ENCODE measurements at regions not wholly inside any gene's neighbourhood (a gene's known extent, or its start where the extent isn't known, plus 50 kb on each side); places are given as distances from the start of the nearest gene placed in this dataset.

- Histone ChIP-seq H3K27ac (no peak overlapping the region), H3K4me3 (ENCODE audit: low read depth, low read length) (no peak overlapping the region), H3K4me1 (no peaks in the 10 kb centered on the region), H3K4me2 (ENCODE audit: low read length) (no peak overlapping the region), H2AFZ (no peak overlapping the region), H3K79me2 (no peaks in the 10 kb centered on the region), H3K36me3 (ENCODE audit: control insufficient read depth, insufficient read depth, low read length) (no peaks in the 10 kb centered on the region), H3K27me3 (ENCODE audit: control insufficient read depth, insufficient read depth, low read length) (no peaks in the 10 kb centered on the region), H3K9ac (no peak overlapping the region), H3K9me3 (ENCODE audit: control insufficient read depth, low read length) (no peaks in the 10 kb centered on the region)
- TF ChIP-seq, protein P1, sequence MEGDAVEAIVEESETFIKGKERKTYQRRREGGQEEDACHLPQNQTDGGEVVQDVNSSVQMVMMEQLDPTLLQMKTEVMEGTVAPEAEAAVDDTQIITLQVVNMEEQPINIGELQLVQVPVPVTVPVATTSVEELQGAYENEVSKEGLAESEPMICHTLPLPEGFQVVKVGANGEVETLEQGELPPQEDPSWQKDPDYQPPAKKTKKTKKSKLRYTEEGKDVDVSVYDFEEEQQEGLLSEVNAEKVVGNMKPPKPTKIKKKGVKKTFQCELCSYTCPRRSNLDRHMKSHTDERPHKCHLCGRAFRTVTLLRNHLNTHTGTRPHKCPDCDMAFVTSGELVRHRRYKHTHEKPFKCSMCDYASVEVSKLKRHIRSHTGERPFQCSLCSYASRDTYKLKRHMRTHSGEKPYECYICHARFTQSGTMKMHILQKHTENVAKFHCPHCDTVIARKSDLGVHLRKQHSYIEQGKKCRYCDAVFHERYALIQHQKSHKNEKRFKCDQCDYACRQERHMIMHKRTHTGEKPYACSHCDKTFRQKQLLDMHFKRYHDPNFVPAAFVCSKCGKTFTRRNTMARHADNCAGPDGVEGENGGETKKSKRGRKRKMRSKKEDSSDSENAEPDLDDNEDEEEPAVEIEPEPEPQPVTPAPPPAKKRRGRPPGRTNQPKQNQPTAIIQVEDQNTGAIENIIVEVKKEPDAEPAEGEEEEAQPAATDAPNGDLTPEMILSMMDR (IDR thresholded peaks at IDR 0.05), result no peak
Measured at GRCh38 chr2:120992791-120993555, 257.3 kb downstream of the GLI2 start.

DNA sequence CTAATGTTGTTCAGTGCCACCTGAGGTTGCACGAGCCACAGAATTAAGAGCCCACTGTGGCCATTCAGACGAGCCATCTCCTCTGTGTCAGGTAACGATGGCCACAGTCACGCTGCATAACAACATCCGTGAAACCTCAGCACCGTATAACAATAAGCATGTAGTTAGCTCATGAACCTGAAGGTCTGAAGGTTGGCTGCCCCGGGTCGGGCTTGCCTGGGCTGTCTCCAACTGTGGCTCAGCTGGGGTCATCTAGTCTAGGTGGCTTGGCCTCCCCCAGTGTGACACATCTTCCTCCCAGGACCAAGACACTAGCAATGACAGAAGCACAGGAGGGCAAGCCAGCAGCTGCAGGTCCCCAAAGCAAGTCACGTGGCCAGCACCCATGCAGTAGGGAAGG lies 258.0 kb downstream of the GLI2 start:
- Histone ChIP-seq H3K36me3 (ENCODE audit: control insufficient read depth, insufficient read depth, low read length) (no peaks in the 10 kb centered on the region), H3K4me3 (ENCODE audit: low read depth, low read length) (no peak overlapping the region), H3K27ac (no peak overlapping the region), H3K27me3 (ENCODE audit: control insufficient read depth, insufficient read depth, low read length) (no peaks in the 10 kb centered on the region), H3K9ac (no peak overlapping the region), H2AFZ (no peak overlapping the region), H3K79me2 (no peaks in the 10 kb centered on the region), H3K4me2 (ENCODE audit: low read length) (no peak overlapping the region), H3K9me3 (ENCODE audit: control insufficient read depth, low read length) (no peaks in the 10 kb centered on the region), H3K4me1 (no peaks in the 10 kb centered on the region)
- TF ChIP-seq, protein P1 (IDR thresholded peaks at IDR 0.05), result no peak

- Histone ChIP-seq H3K4me3 (ENCODE audit: low read depth, low read length) (no peak overlapping the region), H3K4me2 (ENCODE audit: low read length) (no peak overlapping the region), H3K79me2 (no peaks in the 10 kb centered on the region), H3K4me1 (no peaks in the 10 kb centered on the region), H3K9me3 (ENCODE audit: control insufficient read depth, low read length) (no peaks in the 10 kb centered on the region), H3K9ac (no peak overlapping the region), H3K36me3 (ENCODE audit: control insufficient read depth, insufficient read depth, low read length) (no peaks in the 10 kb centered on the region), H3K27me3 (ENCODE audit: control insufficient read depth, insufficient read depth, low read length) (no peaks in the 10 kb centered on the region), H3K27ac (no peak overlapping the region), H2AFZ (no peak overlapping the region)
- TF ChIP-seq, protein P1 (IDR thresholded peaks at IDR 0.05), result no peak
Measured at GRCh38 chr2:120994301-120994995, 258.8 kb downstream of the GLI2 start.

DNA sequence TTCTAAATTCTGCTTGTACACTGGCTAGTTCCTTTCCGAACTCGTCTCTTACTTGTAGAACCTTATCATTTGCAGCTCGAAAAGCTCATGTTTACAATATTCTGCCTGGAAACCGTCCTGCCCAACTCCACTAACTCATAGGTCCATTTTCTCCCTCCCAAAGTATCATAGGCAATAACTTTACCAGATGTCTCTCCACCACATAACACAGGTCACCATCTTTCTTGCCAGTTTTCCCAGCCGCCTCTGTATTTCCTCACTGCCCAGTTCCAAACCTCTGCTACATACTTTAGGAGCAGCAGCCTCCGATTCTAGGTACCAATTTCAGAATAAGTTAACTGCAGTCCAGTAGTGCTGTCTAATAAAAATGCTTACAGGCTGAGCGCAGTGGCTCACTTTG lies 259.5 kb downstream of the GLI2 start:
- TF ChIP-seq, protein P1 (IDR thresholded peaks at IDR 0.05), result no peak
- H3K9me3 ChIP-seq (ENCODE audit: control insufficient read depth, low read length), result no peaks in the 10 kb centered on the region
- no peak overlapping the region for H3K9ac ChIP-seq
- no peak overlapping the region for H3K4me2 ChIP-seq (ENCODE audit: low read length)
- no peaks in the 10 kb centered on the region for H3K27me3 ChIP-seq (ENCODE audit: control insufficient read depth, insufficient read depth, low read length)
- no peak overlapping the region for H3K4me3 ChIP-seq (ENCODE audit: low read depth, low read length)
- no peaks in the 10 kb centered on the region for H3K79me2 ChIP-seq
- no peaks in the 10 kb centered on the region for H3K4me1 ChIP-seq
- H3K36me3 ChIP-seq (ENCODE audit: control insufficient read depth, insufficient read depth, low read length), result no peaks in the 10 kb centered on the region
- H3K27ac ChIP-seq, result no peak overlapping the region
- no peak overlapping the region for H2AFZ ChIP-seq

Measured in parathyroid adenoma (tissue), 2 donors.